Right lobe of liver (tissue), 6 donors: ENCODE measurements at regions not wholly inside any gene's neighbourhood (a gene's known extent, or its start where the extent isn't known, plus 50 kb on each side); places are given as distances from the start of the nearest gene placed in this dataset.

Experiments used
- ATAC-seq, 4 donors: fragments of 200-7000 bp; cut with Tn5 transposase; one replicate each; pipeline ENCODE4 v1.9.1; 2020; ENCODE audit warnings: mild to moderate bottlenecking in 4 of 4, moderate library complexity in 4 of 4
- DNase-seq, 3 donors: peaks; one replicate each; pipeline ENCODE4 v3.0.0-alpha.2; 2020
- H3K27ac ChIP-seq, 3 donors: fragments of 200-600 bp; one replicate each; pipeline ENCODE4 v1.8.0; 2022
- H3K27me3 ChIP-seq, 2 donors: fragments of 200-600 bp; one replicate each; pipeline ENCODE4 v1.8.0; 2022
- H3K36me3 ChIP-seq, 4 donors: fragments of 200-600 bp; sonication (generic) in 1 of 4; one replicate each; pipeline versions ENCODE4 v1.5.1 to v1.8.0; 2017 to 2022; ENCODE audit warnings: control low read depth in 1 of 4
- H3K4me1 ChIP-seq, 4 donors: fragments of 200-600 bp; sonication (generic) in 1 of 4; one replicate each; pipeline versions ENCODE4 v1.5.1 to v1.8.0; 2017 to 2022; ENCODE audit warnings: control low read depth in 1 of 4
- H3K4me3 ChIP-seq, 3 donors: fragments of 200-600 bp; one replicate each; pipeline ENCODE4 v1.8.0; 2022
- H3K9me3 ChIP-seq, 4 donors: fragments of 200-600 bp; sonication (generic) in 1 of 4; one replicate each; pipeline versions ENCODE4 v1.5.1 to v1.8.0; 2017 to 2022; ENCODE audit warnings: control low read depth in 1 of 4
- CTCF ChIP-seq, 4 donors: fragments of 200-600 bp in 3 of 4; fragments of 450-650 bp in 1 of 4; IDR thresholded peaks; one replicate each; pipeline versions ENCODE4 v1.5.1 to v1.8.0; 2016 to 2022; ENCODE audit warnings: antibody characterized with exemption in 4 of 4, mild to moderate bottlenecking in 2 of 4
- POLR2A ChIP-seq: fragments of 450-650 bp; IDR thresholded peaks from one replicate; pipeline ENCODE4 v1.6.1; 2017; ENCODE audit warnings: antibody characterized with exemption, mild to moderate bottlenecking
- WGBS: methylation state at CpG from one replicate; pipeline ENCODE4 v1.1.6; 2018; ENCODE audit warnings: low coverage, low lambda C conversion rate; ENCODE audit not compliant: insufficient coverage; ENCODE audit errors: missing lambda C conversion rate; 5-methylcytosine and 5-hydroxymethylcytosine counted together
- intact Hi-C, 2 donors: fragments of 100-400 bp; cut with DNase I; formaldehyde crosslinking; loops; one replicate each; pipeline versions ENCODE4 v1.11.2 to v1.14.1; 2022
- donor health status: DM: no; HTN: yes; CAD: no.
- donor health status: DM: no; HTN: no; CAD: no.
- donor health status: DM: no; HTN: no; CAD: no.
- donor health status: DM: no; HTN: yes; CAD: no.
- donor health status: DM: no; HTN: yes; CAD: no.

GRCh38 chr2:49840428-49840975, 686.2 kb upstream of the FSHR start:
- intact Hi-C loops = no loop called here

GRCh38 chr2:49839818-49840217, 685.5 kb upstream of the FSHR start:
- H3K27ac ChIP-seq = no peak overlapping the region
- intact Hi-C loops = no loop called here
- no peaks in the 10 kb centered on the region for H3K27me3 ChIP-seq
- ATAC-seq (no peak), DNase-seq (no peak)
- no peaks in the 10 kb centered on the region for H3K4me1 ChIP-seq
- no peaks in the 10 kb centered on the region for H3K9me3 ChIP-seq
- 51% methylated on average over 5 of the region's 5 CpGs for WGBS
- H3K4me3 ChIP-seq = no peak overlapping the region
- TF ChIP-seq CTCF (IDR thresholded peaks at IDR 0.05) (no peak), POLR2A (no peak)
- no peaks in the 10 kb centered on the region for H3K36me3 ChIP-seq

More at GRCh38 chr2:49840428-49840975, 686.2 kb upstream of the FSHR start:
- H3K4me3 ChIP-seq = no peak overlapping the region
- no peaks in the 10 kb centered on the region for H3K36me3 ChIP-seq
- no peaks in the 10 kb centered on the region for H3K4me1 ChIP-seq
- no peak overlapping the region for H3K27ac ChIP-seq
- DNase-seq (no peak), ATAC-seq (no peak)
- WGBS = 43% methylated on average over 5 of the region's 5 CpGs
- H3K27me3 ChIP-seq = no peaks in the 10 kb centered on the region
- H3K9me3 ChIP-seq = no peaks in the 10 kb centered on the region
- TF ChIP-seq CTCF (IDR thresholded peaks at IDR 0.05) (no peak), POLR2A (no peak)

GRCh38 chr2:49837561-49838293, 683.4 kb upstream of the FSHR start:
- intact Hi-C loops = no loop called here
- WGBS = 24% methylated on average over 7 of the region's 7 CpGs
- no peak for TF ChIP-seq POLR2A
- TF ChIP-seq CTCF (IDR thresholded peaks at IDR 0.05) = no peak
- Histone ChIP-seq H3K36me3 (no peaks in the 10 kb centered on the region), H3K27me3 (no peaks in the 10 kb centered on the region), H3K27ac (no peak overlapping the region), H3K9me3 (no peaks in the 10 kb centered on the region), H3K4me3 (no peak overlapping the region), H3K4me1 (no peaks in the 10 kb centered on the region)
- no peak for ATAC-seq
- DNase-seq = no peak

- Histone ChIP-seq H3K4me3 (no peak overlapping the region), H3K9me3 (no peaks in the 10 kb centered on the region), H3K27ac (no peak overlapping the region), H3K4me1 (no peaks in the 10 kb centered on the region), H3K27me3 (no peaks in the 10 kb centered on the region), H3K36me3 (no peaks in the 10 kb centered on the region)
- WGBS = 42% methylated on average over 3 of the region's 3 CpGs
- ATAC-seq = no peak
- no peak for TF ChIP-seq POLR2A
- TF ChIP-seq CTCF (IDR thresholded peaks at IDR 0.05) = no peak
- no peak for DNase-seq
- intact Hi-C loops = no loop called here
Observed at GRCh38 chr2:49836017-49836416, 681.7 kb upstream of the FSHR start.
